Upper lobe of left lung (tissue), 4 donors: ENCODE measurements at regions not wholly inside any gene's neighbourhood (a gene's known extent, or its start where the extent isn't known, plus 50 kb on each side); places are given as distances from the start of the nearest gene placed in this dataset.

Experiments used
- POLR2A ChIP-seq, 4 donors: fragments of 450-650 bp; IDR thresholded peaks; one replicate each; pipeline ENCODE4 v1.5.1; 2016 to 2017; ENCODE audit warnings: antibody characterized with exemption in 4 of 4, mild to moderate bottlenecking in 2 of 4
- POLR2AphosphoS5 ChIP-seq, 2 donors: sonication (generic); formaldehyde crosslinking; IDR thresholded peaks; one replicate each; pipeline ENCODE4 v1.5.1; 2017; ENCODE audit warnings: antibody characterized with exemption in 2 of 2
- TF ChIP-seq, protein P1 (sequence below), 6 experiments: fragments of 450-650 bp in 4 of 6; fragments of 200-600 bp in 2 of 6; sonication (generic) in 2 of 6; IDR thresholded peaks; one replicate each; pipeline ENCODE4 v1.5.1; 2016 to 2019; ENCODE audit warnings: antibody characterized with exemption in 6 of 6

GRCh38 chr18:30927042-30927441, 115.5 kb downstream of the DSC3 start:
- no peak for TF ChIP-seq POLR2AphosphoS5 (IDR thresholded peaks at IDR 0.05)
- TF ChIP-seq, protein P1, sequence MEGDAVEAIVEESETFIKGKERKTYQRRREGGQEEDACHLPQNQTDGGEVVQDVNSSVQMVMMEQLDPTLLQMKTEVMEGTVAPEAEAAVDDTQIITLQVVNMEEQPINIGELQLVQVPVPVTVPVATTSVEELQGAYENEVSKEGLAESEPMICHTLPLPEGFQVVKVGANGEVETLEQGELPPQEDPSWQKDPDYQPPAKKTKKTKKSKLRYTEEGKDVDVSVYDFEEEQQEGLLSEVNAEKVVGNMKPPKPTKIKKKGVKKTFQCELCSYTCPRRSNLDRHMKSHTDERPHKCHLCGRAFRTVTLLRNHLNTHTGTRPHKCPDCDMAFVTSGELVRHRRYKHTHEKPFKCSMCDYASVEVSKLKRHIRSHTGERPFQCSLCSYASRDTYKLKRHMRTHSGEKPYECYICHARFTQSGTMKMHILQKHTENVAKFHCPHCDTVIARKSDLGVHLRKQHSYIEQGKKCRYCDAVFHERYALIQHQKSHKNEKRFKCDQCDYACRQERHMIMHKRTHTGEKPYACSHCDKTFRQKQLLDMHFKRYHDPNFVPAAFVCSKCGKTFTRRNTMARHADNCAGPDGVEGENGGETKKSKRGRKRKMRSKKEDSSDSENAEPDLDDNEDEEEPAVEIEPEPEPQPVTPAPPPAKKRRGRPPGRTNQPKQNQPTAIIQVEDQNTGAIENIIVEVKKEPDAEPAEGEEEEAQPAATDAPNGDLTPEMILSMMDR (IDR thresholded peaks at IDR 0.05), result no peak
- no peak for TF ChIP-seq POLR2A (IDR thresholded peaks at IDR 0.05)
